Right lobe of liver (tissue), 4 donors: ENCODE measurements at regions not wholly inside any gene's neighbourhood (a gene's known extent, or its start where the extent isn't known, plus 50 kb on each side); places are given as distances from the start of the nearest gene placed in this dataset.

Experiments
- POLR2A ChIP-seq: fragments of 450-650 bp; IDR thresholded peaks from one replicate; pipeline ENCODE4 v1.6.1; 2017; ENCODE audit warnings: antibody characterized with exemption, mild to moderate bottlenecking
- TF ChIP-seq, protein P1 (sequence below), 4 donors: fragments of 200-600 bp in 3 of 4; fragments of 450-650 bp in 1 of 4; IDR thresholded peaks; one replicate each; pipeline versions ENCODE4 v1.5.1 to v1.8.0; 2016 to 2022; ENCODE audit warnings: antibody characterized with exemption in 4 of 4, mild to moderate bottlenecking in 2 of 4
- donor health status: DM: no; HTN: no; CAD: no.
- donor health status: DM: no; HTN: no; CAD: no.
- donor health status: DM: no; HTN: yes; CAD: no.

DNA sequence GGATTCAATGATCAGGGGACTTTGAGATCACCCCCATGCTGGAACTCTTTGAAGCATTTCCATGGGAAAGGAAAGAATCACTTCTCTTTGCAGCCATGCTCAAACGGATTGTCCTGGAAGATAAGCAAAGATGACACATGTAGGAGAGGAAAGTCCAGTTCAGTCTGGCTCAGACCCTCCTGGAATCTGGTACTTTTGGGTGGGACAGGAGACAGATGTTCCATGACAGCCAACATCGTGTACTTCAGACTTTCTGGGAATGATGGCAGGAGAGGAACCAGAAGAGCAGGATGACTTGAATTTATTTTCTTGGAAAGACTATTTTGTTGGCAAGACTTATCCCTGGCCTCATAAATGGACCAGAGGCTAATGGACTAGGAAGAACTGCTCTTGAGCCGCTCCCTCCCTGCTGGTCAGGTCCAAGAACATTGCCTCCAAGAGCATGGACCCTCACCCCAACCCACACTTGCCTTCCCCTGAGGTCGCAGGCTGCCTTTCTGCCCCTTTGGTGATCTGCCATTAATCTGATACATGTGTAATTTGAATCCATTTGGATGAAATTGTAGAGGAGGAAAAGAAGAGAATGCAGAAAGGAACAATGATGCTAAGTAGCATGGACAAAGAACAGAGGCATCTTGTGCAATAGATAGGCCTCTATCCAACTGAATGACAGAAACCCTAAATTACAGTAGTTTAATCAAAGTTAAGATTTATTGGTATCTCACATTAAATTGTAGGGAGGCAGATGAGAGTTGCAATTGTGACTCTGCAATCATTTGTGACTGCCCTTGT is 201.0 kb downstream of the SNX19 start:
- TF ChIP-seq, protein P1, sequence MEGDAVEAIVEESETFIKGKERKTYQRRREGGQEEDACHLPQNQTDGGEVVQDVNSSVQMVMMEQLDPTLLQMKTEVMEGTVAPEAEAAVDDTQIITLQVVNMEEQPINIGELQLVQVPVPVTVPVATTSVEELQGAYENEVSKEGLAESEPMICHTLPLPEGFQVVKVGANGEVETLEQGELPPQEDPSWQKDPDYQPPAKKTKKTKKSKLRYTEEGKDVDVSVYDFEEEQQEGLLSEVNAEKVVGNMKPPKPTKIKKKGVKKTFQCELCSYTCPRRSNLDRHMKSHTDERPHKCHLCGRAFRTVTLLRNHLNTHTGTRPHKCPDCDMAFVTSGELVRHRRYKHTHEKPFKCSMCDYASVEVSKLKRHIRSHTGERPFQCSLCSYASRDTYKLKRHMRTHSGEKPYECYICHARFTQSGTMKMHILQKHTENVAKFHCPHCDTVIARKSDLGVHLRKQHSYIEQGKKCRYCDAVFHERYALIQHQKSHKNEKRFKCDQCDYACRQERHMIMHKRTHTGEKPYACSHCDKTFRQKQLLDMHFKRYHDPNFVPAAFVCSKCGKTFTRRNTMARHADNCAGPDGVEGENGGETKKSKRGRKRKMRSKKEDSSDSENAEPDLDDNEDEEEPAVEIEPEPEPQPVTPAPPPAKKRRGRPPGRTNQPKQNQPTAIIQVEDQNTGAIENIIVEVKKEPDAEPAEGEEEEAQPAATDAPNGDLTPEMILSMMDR (IDR thresholded peaks at IDR 0.05): no peak
- TF ChIP-seq POLR2A: no peak
